ENCODE measurements at regions not wholly inside any gene's neighbourhood (a gene's known extent, or its start where the extent isn't known, plus 50 kb on each side); places are given as distances from the start of the nearest gene placed in this dataset.

- TF ChIP-seq POLR2A (IDR thresholded peaks at IDR 0.05) (no peak), CTCF (IDR thresholded peaks at IDR 0.05) (no peak), POLR2AphosphoS5 (IDR thresholded peaks at IDR 0.05) (no peak)
Measured at GRCh38 chrX:113274345-113274744, 433.7 kb upstream of the AMOT start.
